Endothelial cell (in vitro differentiated cells): ENCODE measurements at regions not wholly inside any gene's neighbourhood (a gene's known extent, or its start where the extent isn't known, plus 50 kb on each side); places are given as distances from the start of the nearest gene placed in this dataset.

ENCODE experiments used
- DNase-seq: peaks from one replicate; pipeline ENCODE4 v3.0.0; 2021; ENCODE audit warnings: low spot score
- H3K27ac Mint-ChIP-seq: one replicate; pipeline ENCODE4 v1.8.0; 2021; ENCODE audit warnings: mixed read lengths, inconsistent platforms; ENCODE audit not compliant: unreplicated experiment
- H3K27me3 Mint-ChIP-seq: one replicate; pipeline ENCODE4 v1.8.0; 2021; ENCODE audit warnings: mild to moderate bottlenecking, moderate library complexity, mixed read lengths, inconsistent platforms; ENCODE audit not compliant: unreplicated experiment
- H3K36me3 Mint-ChIP-seq: one replicate; pipeline ENCODE4 v1.8.0; 2021; ENCODE audit warnings: mild to moderate bottlenecking, low read depth, mixed read lengths, inconsistent platforms; ENCODE audit not compliant: unreplicated experiment
- H3K4me1 Mint-ChIP-seq: one replicate; pipeline ENCODE4 v1.8.0; 2021; ENCODE audit warnings: mild to moderate bottlenecking, mixed read lengths, inconsistent platforms; ENCODE audit not compliant: unreplicated experiment
- H3K4me3 Mint-ChIP-seq: one replicate; pipeline ENCODE4 v1.8.0; 2021; ENCODE audit warnings: mild to moderate bottlenecking, mixed read lengths, inconsistent platforms; ENCODE audit not compliant: unreplicated experiment
- H3K9me3 Mint-ChIP-seq: one replicate; pipeline ENCODE4 v1.8.0; 2021; ENCODE audit warnings: mixed read lengths, inconsistent platforms; ENCODE audit not compliant: unreplicated experiment
- CTCF ChIP-seq: fragments of 200-600 bp; sonication (generic); IDR thresholded peaks from one replicate; pipeline ENCODE4 v1.5.0; 2021; ENCODE audit warnings: antibody characterized with exemption; ENCODE audit not compliant: unreplicated experiment

DNA sequence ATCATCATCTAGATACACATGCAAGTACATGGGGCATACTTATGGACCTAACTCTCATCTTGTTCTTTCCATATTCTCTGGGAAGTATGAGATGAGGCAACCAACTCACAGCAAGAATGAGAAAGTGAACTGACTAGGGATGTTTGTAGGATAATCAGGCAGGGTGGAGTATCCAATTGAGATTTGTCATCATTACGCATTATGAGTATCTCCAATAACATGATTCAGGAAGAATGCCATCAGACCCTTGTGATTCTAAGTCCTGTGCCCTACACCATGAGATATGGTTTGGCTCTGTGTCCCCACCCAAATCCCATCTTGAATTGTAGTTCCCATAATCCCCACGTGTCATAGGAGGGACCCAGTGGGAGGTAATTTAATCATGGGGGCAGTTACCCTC lies 154.0 kb downstream of the SLC30A10 start:
- DNase-seq: no peak
- Mint-ChIP-seq H3K36me3 (no peaks in the 10 kb centered on the region), H3K27ac (no peak overlapping the region), H3K9me3 (no peaks in the 10 kb centered on the region), H3K4me1 (peaks cover 9% of the 10 kb centered on the region), H3K4me3 (no peak overlapping the region), H3K27me3 (no peaks in the 10 kb centered on the region)
- no peak for TF ChIP-seq CTCF

- TF ChIP-seq CTCF: no peak
- Mint-ChIP-seq H3K36me3 (no peaks in the 10 kb centered on the region), H3K27me3 (no peaks in the 10 kb centered on the region), H3K4me3 (no peak overlapping the region), H3K27ac (no peak overlapping the region), H3K9me3 (no peaks in the 10 kb centered on the region), H3K4me1 (peaks cover 8% of the 10 kb centered on the region)
- DNase-seq: no peak
Measured at GRCh38 chr1:219773775-219774174, 154.6 kb downstream of the SLC30A10 start.

GRCh38 chr1:219773110-219773509 lies 155.2 kb downstream of the SLC30A10 start:
- H3K27ac Mint-ChIP-seq: no peak overlapping the region
- H3K9me3 Mint-ChIP-seq: no peaks in the 10 kb centered on the region
- no peak for TF ChIP-seq CTCF
- H3K4me1 Mint-ChIP-seq: peaks cover 4% of the 10 kb centered on the region
- no peaks in the 10 kb centered on the region for H3K36me3 Mint-ChIP-seq
- no peak overlapping the region for H3K4me3 Mint-ChIP-seq
- no peaks in the 10 kb centered on the region for H3K27me3 Mint-ChIP-seq
- DNase-seq: no peak

- Mint-ChIP-seq H3K9me3 (no peaks in the 10 kb centered on the region), H3K36me3 (no peaks in the 10 kb centered on the region), H3K4me3 (no peak overlapping the region), H3K27ac (no peak overlapping the region), H3K27me3 (no peaks in the 10 kb centered on the region), H3K4me1 (peaks cover 4% of the 10 kb centered on the region)
- TF ChIP-seq CTCF: no peak
- no peak for DNase-seq
Measured at GRCh38 chr1:219772265-219773036, 155.9 kb downstream of the SLC30A10 start.

GRCh38 chr1:219771080-219771479 lies 157.3 kb downstream of the SLC30A10 start:
- no peak overlapping the region for H3K4me3 Mint-ChIP-seq
- no peaks in the 10 kb centered on the region for H3K4me1 Mint-ChIP-seq
- H3K36me3 Mint-ChIP-seq: no peaks in the 10 kb centered on the region
- H3K9me3 Mint-ChIP-seq: no peaks in the 10 kb centered on the region
- H3K27ac Mint-ChIP-seq: no peak overlapping the region
- no peak for TF ChIP-seq CTCF
- DNase-seq: no peak
- no peaks in the 10 kb centered on the region for H3K27me3 Mint-ChIP-seq
